ENCODE measurements at regions not wholly inside any gene's neighbourhood (a gene's known extent, or its start where the extent isn't known, plus 50 kb on each side); places are given as distances from the start of the nearest gene placed in this dataset.
"Not testable (repeated sequence)": the region's sequence is repeated elsewhere in the genome, so short reads cannot be mapped to it uniquely, and the experiment has no call there.

- H4K12ac ChIP-seq (ENCODE audit: low read depth, low read length) = no peak overlapping the region
- H4K8ac ChIP-seq (ENCODE audit: low read depth, low read length) = no peak overlapping the region
- H3K9ac ChIP-seq (ENCODE audit: low read length) = no peak overlapping the region
- no peak overlapping the region for H2BK5ac ChIP-seq (ENCODE audit: low read depth, low read length, poor library complexity)
- H3K14ac ChIP-seq (ENCODE audit: low read length) = no peak overlapping the region
- no peak overlapping the region for H3K23ac ChIP-seq (ENCODE audit: low read length)
- H2AFZ ChIP-seq (ENCODE audit: insufficient read depth, low read length, poor library complexity) = no peak overlapping the region
- H3K4me2 ChIP-seq (ENCODE audit: low read length) = no peak overlapping the region
- WGBS (ENCODE audit: extremely low coverage, insufficient coverage, insufficient read length) = no CpG with 5 or more reads among the region's 3 CpGs
- H3K4me1 ChIP-seq (ENCODE audit: control insufficient read depth in 1 of 2, insufficient read depth in 2 of 2, low read length in 2 of 2) = no peaks in the 10 kb centered on the region
- peak in 1 of 2 donors; percentile 8 for DNase-seq
- no peak overlapping the region for H4K91ac ChIP-seq (ENCODE audit: low read depth, low read length)
- no peak overlapping the region for H3K27ac ChIP-seq (ENCODE audit: low read depth, low read length)
- no peak overlapping the region for H3K4me3 ChIP-seq (ENCODE audit: low read depth, low read length)
- no peak overlapping the region for H3K18ac ChIP-seq (ENCODE audit: low read length)
- no peaks in the 10 kb centered on the region for H3K36me3 ChIP-seq (ENCODE audit: control insufficient read depth in 1 of 2, insufficient read depth in 2 of 2, low read length in 2 of 2)
- no peaks in the 10 kb centered on the region for H3K79me1 ChIP-seq (ENCODE audit: low read length)
- H3K27me3 ChIP-seq (ENCODE audit: insufficient read depth, low read length) = no peaks in the 10 kb centered on the region
- H3K79me2 ChIP-seq (ENCODE audit: control insufficient read depth, insufficient read depth, low read length, poor library complexity) = no peaks in the 10 kb centered on the region
- no peak overlapping the region for H2BK120ac ChIP-seq (ENCODE audit: insufficient read depth, low read length, poor library complexity)
- H3K4ac ChIP-seq (ENCODE audit: low read depth, low read length) = no peak overlapping the region
- H2AK5ac ChIP-seq (ENCODE audit: low read length) = no peak overlapping the region
- H2BK12ac ChIP-seq (ENCODE audit: low read length) = no peak overlapping the region
- H3K9me3 ChIP-seq (ENCODE audit: insufficient read depth, low read depth, low read length) = peaks cover 1% of the 10 kb centered on the region
Observed at GRCh38 chr7:104275900-104276299, 52.5 kb upstream of the LHFPL3 start.

GRCh38 chr7:104276730-104277129, 51.7 kb upstream of the LHFPL3 start:
- not testable (repeated sequence) for H3K79me2 ChIP-seq (ENCODE audit: control insufficient read depth, insufficient read depth, low read length, poor library complexity); H3K4me3 ChIP-seq (ENCODE audit: low read depth, low read length); H2BK120ac ChIP-seq (ENCODE audit: insufficient read depth, low read length, poor library complexity); H3K23ac ChIP-seq (ENCODE audit: low read length); H2BK12ac ChIP-seq (ENCODE audit: low read length); H2AFZ ChIP-seq (ENCODE audit: insufficient read depth, low read length, poor library complexity); H2BK5ac ChIP-seq (ENCODE audit: low read depth, low read length, poor library complexity); H3K79me1 ChIP-seq (ENCODE audit: low read length); H4K91ac ChIP-seq (ENCODE audit: low read depth, low read length); H3K9ac ChIP-seq (ENCODE audit: low read length); H2AK5ac ChIP-seq (ENCODE audit: low read length); H4K8ac ChIP-seq (ENCODE audit: low read depth, low read length); H3K14ac ChIP-seq (ENCODE audit: low read length); H3K4me2 ChIP-seq (ENCODE audit: low read length); H3K36me3 ChIP-seq (ENCODE audit: control insufficient read depth in 1 of 2, insufficient read depth in 2 of 2, low read length in 2 of 2); H3K18ac ChIP-seq (ENCODE audit: low read length); H3K4ac ChIP-seq (ENCODE audit: low read depth, low read length); H3K4me1 ChIP-seq (ENCODE audit: control insufficient read depth in 1 of 2, insufficient read depth in 2 of 2, low read length in 2 of 2); H4K12ac ChIP-seq (ENCODE audit: low read depth, low read length); H3K9me3 ChIP-seq (ENCODE audit: insufficient read depth, low read depth, low read length); H3K27ac ChIP-seq (ENCODE audit: low read depth, low read length); H3K27me3 ChIP-seq (ENCODE audit: insufficient read depth, low read length); DNase-seq
- WGBS (ENCODE audit: extremely low coverage, insufficient coverage, insufficient read length) = no CpG with 5 or more reads among the region's 11 CpGs
